ENCODE measurements at regions not wholly inside any gene's neighbourhood (a gene's known extent, or its start where the extent isn't known, plus 50 kb on each side); places are given as distances from the start of the nearest gene placed in this dataset.

DNA sequence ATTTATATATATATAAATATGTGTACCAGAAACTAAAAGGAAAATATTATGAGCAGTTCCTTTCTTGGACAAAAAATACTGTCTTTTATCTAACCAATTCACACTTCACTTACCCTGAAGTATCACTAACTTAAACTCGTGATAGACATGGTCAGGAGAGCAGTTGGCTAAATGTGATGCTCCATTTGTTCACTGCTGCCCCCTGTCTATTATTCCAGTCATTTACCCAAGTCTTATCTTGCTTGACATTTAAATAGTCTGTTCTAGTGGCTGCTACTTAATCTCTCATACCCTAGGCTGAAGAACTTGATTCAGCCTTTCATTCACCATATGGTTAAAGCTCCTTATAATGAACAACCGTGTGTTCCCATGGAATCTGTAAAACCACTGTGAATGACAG, 789.6 kb upstream of the EYS start:
- TF ChIP-seq, protein P1, sequence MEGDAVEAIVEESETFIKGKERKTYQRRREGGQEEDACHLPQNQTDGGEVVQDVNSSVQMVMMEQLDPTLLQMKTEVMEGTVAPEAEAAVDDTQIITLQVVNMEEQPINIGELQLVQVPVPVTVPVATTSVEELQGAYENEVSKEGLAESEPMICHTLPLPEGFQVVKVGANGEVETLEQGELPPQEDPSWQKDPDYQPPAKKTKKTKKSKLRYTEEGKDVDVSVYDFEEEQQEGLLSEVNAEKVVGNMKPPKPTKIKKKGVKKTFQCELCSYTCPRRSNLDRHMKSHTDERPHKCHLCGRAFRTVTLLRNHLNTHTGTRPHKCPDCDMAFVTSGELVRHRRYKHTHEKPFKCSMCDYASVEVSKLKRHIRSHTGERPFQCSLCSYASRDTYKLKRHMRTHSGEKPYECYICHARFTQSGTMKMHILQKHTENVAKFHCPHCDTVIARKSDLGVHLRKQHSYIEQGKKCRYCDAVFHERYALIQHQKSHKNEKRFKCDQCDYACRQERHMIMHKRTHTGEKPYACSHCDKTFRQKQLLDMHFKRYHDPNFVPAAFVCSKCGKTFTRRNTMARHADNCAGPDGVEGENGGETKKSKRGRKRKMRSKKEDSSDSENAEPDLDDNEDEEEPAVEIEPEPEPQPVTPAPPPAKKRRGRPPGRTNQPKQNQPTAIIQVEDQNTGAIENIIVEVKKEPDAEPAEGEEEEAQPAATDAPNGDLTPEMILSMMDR (IDR thresholded peaks at IDR 0.05), result peak; percentile 73
- no peak for TF ChIP-seq ZFX (IDR thresholded peaks at IDR 0.05; ENCODE audit: borderline replicate concordance)
